Left lung (tissue), 4 donors: ENCODE measurements at regions not wholly inside any gene's neighbourhood (a gene's known extent, or its start where the extent isn't known, plus 50 kb on each side); places are given as distances from the start of the nearest gene placed in this dataset.

ENCODE experiments used
- ATAC-seq: fragments of 200-7000 bp; cut with Tn5 transposase; one replicate; pipeline ENCODE4 v1.9.1; 2020; ENCODE audit warnings: moderate library complexity
- DNase-seq, 4 donors: peaks; one replicate each; pipeline ENCODE4 v3.0.0-alpha.2; 2013 to 2020
- H3K27ac ChIP-seq, 2 donors: fragments of 200-600 bp; sonication (generic) in 1 of 2; one replicate each; pipeline versions ENCODE4 v1.5.0 to v1.8.0; 2020 to 2021
- H3K27me3 ChIP-seq, 2 donors: fragments of 200-600 bp; sonication (generic) in 1 of 2; one replicate each; pipeline versions ENCODE4 v1.5.0 to v1.8.0; 2020 to 2021
- H3K36me3 ChIP-seq, 2 donors: fragments of 200-600 bp; sonication (generic) in 1 of 2; one replicate each; pipeline versions ENCODE4 v1.5.0 to v1.8.0; 2020 to 2021
- H3K4me1 ChIP-seq, 2 donors: fragments of 200-600 bp; one replicate each; pipeline ENCODE4 v1.8.0; 2021
- H3K4me3 ChIP-seq, 2 donors: fragments of 200-600 bp; sonication (generic) in 1 of 2; one replicate each; pipeline versions ENCODE4 v1.5.0 to v1.8.0; 2020 to 2021; ENCODE audit warnings: mild to moderate bottlenecking in 1 of 2
- H3K9me3 ChIP-seq, 2 donors: fragments of 200-600 bp; sonication (generic) in 1 of 2; one replicate each; pipeline versions ENCODE4 v1.5.0 to v1.8.0; 2020 to 2021
- intact Hi-C, 2 donors: fragments of 100-400 bp; cut with DNase I; formaldehyde crosslinking; loops; one replicate each; pipeline versions ENCODE4 v1.11.2 to v1.14.2; 2022
- TF ChIP-seq, protein P1 (sequence below), 2 donors: fragments of 200-600 bp; sonication (generic) in 1 of 2; IDR thresholded peaks; one replicate each; pipeline versions ENCODE4 v1.5.0 to v1.8.0; 2021; ENCODE audit warnings: antibody characterized with exemption in 2 of 2
- donor health status: DM: no; HTN: yes; CAD: no.
- donor health status: DM: no; HTN: no; CAD: no.

DNA sequence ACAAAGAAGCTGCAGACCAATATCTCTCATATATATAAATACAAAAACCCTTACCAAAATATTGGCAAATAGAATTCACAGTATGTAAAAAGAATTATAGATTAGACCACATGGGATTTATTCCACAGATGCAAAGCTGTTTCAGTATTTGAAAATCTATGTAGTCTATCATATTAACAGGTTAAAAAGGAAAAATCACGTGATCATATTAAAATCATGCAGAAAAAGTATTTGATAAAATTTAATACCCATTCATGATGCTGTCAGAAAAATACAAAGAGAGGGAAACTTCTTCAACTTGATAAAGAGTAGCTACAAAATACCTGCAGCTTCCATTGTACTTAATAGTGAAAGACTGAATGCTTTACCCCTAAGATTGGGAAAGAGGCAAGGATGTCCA is 67.2 kb upstream of the CD44 start:
- ATAC-seq, result no peak

DNA sequence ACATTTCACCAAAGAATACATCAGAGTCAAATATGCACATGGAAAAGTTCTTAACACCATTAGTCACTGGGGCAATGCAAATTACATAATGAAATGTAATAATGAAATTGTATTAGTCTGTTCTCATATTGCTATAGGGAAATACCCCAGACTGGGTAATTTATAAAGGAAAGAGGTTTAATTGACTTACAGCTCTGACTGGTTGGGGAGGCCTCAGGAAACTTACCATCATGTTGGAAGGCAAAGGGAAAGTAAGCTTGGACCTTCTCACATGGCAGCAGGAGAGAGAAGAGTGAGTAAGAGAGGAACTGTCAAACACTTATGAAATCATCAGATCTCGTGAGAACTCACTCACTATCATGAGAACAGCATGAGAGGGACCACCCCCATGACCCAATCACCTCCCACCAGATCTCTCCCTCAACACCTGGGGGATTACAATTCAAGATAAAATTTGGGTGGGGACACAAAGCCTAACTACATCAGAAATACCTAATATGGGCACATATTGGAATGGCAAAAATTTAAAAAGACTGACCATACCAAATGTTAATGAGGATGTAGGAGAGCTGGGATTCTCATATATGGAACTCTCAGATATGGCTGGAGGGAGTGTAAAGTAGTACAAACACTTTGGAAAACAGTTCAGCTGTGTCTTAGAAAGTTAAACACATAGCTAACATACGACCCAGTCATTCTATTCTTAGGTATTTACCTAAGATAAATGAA is 65.1 kb upstream of the CD44 start:
- ATAC-seq (no peak), DNase-seq (no peak)
- Histone ChIP-seq H3K9me3 (peaks cover 0 to 12% of the 10 kb centered on the region in 2 donors), H3K4me3 (no peak overlapping the region), H3K27ac (no peak overlapping the region), H3K4me1 (peaks cover 0 to 33% of the 10 kb centered on the region in 2 donors), H3K27me3 (no peaks in the 10 kb centered on the region), H3K36me3 (no peaks in the 10 kb centered on the region)
- TF ChIP-seq, protein P1, sequence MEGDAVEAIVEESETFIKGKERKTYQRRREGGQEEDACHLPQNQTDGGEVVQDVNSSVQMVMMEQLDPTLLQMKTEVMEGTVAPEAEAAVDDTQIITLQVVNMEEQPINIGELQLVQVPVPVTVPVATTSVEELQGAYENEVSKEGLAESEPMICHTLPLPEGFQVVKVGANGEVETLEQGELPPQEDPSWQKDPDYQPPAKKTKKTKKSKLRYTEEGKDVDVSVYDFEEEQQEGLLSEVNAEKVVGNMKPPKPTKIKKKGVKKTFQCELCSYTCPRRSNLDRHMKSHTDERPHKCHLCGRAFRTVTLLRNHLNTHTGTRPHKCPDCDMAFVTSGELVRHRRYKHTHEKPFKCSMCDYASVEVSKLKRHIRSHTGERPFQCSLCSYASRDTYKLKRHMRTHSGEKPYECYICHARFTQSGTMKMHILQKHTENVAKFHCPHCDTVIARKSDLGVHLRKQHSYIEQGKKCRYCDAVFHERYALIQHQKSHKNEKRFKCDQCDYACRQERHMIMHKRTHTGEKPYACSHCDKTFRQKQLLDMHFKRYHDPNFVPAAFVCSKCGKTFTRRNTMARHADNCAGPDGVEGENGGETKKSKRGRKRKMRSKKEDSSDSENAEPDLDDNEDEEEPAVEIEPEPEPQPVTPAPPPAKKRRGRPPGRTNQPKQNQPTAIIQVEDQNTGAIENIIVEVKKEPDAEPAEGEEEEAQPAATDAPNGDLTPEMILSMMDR (IDR thresholded peaks at IDR 0.05), result no peak
- intact Hi-C loops, result no loop called here

More for the DNA sequence above, 67.2 kb upstream of the CD44 start:
- peaks cover 0 to 20% of the 10 kb centered on the region in 2 donors for H3K4me1 ChIP-seq
- TF ChIP-seq, protein P1 (IDR thresholded peaks at IDR 0.05), result no peak
- H3K9me3 ChIP-seq, result peaks cover 0 to 12% of the 10 kb centered on the region in 2 donors
- no peak overlapping the region for H3K4me3 ChIP-seq
- no peaks in the 10 kb centered on the region for H3K36me3 ChIP-seq
- intact Hi-C loops, result no loop called here
- no peaks in the 10 kb centered on the region for H3K27me3 ChIP-seq
- DNase-seq, result no peak
- no peak overlapping the region for H3K27ac ChIP-seq

- intact Hi-C loops, result no loop called here
- Histone ChIP-seq H3K27ac (no peak overlapping the region), H3K36me3 (no peaks in the 10 kb centered on the region), H3K9me3 (no peaks in the 10 kb centered on the region), H3K27me3 (no peaks in the 10 kb centered on the region), H3K4me1 (peaks cover 0 to 46% of the 10 kb centered on the region in 2 donors), H3K4me3 (no peak overlapping the region)
- DNase-seq (no peak), ATAC-seq (no peak)
- TF ChIP-seq, protein P1 (IDR thresholded peaks at IDR 0.05), result no peak
Measured at GRCh38 chr11:35076201-35077100, 62.5 kb upstream of the CD44 start.

- DNase-seq (no peak), ATAC-seq (no peak)
- no peak overlapping the region for H3K4me3 ChIP-seq
- intact Hi-C loops, result no loop called here
- TF ChIP-seq, protein P1 (IDR thresholded peaks at IDR 0.05), result no peak
- no peaks in the 10 kb centered on the region for H3K36me3 ChIP-seq
- H3K4me1 ChIP-seq, result peaks cover 9 to 59% of the 10 kb centered on the region in 2 donors
- H3K27ac ChIP-seq, result peak overlapping the region in 1 of 2 donors; percentile 73
- no peaks in the 10 kb centered on the region for H3K27me3 ChIP-seq
- no peaks in the 10 kb centered on the region for H3K9me3 ChIP-seq
Measured at GRCh38 chr11:35077709-35078469, 61.1 kb upstream of the CD44 start.

- Histone ChIP-seq H3K4me1 (peaks cover 14 to 63% of the 10 kb centered on the region in 2 donors), H3K27me3 (no peaks in the 10 kb centered on the region), H3K9me3 (no peaks in the 10 kb centered on the region), H3K4me3 (no peak overlapping the region), H3K27ac (peak overlapping the region in 1 of 2 donors; percentile 73), H3K36me3 (no peaks in the 10 kb centered on the region)
- intact Hi-C loops, result no loop called here
- no peak for ATAC-seq
- no peak for DNase-seq
- TF ChIP-seq, protein P1 (IDR thresholded peaks at IDR 0.05), result no peak
Measured at GRCh38 chr11:35078470-35078735, 60.6 kb upstream of the CD44 start.
